Thymus (tissue), 11 donors: ENCODE measurements at regions not wholly inside any gene's neighbourhood (a gene's known extent, or its start where the extent isn't known, plus 50 kb on each side); places are given as distances from the start of the nearest gene placed in this dataset.
"Not testable (repeated sequence)": the region's sequence is repeated elsewhere in the genome, so short reads cannot be mapped to it uniquely, and the experiment has no call there.

ENCODE experiments used
- DNase-seq, 9 donors: peaks; one replicate each; pipeline ENCODE4 v3.0.0-alpha.2; 2013; ENCODE audit warnings: low spot score in 9 of 9, low read depth in 6 of 9, missing footprints in 1 of 9
- H3K27ac ChIP-seq, 2 donors: one replicate each; pipeline ENCODE4 v1.5.1; 2013; ENCODE audit warnings: control low read depth in 1 of 2, low read depth in 1 of 2, low read length in 1 of 2, mild to moderate bottlenecking in 1 of 2, moderate library complexity in 1 of 2
- H3K27me3 ChIP-seq, 2 donors: one replicate each; pipeline ENCODE4 v1.5.1; 2013; ENCODE audit warnings: low read length in 1 of 2; ENCODE audit not compliant: control insufficient read depth in 2 of 2, insufficient read depth in 1 of 2
- H3K36me3 ChIP-seq, 2 donors: one replicate each; pipeline ENCODE4 v1.5.1; 2013; ENCODE audit warnings: low read length in 1 of 2, mild to moderate bottlenecking in 1 of 2, moderate library complexity in 1 of 2; ENCODE audit not compliant: control insufficient read depth in 2 of 2, insufficient read depth in 2 of 2
- H3K4me1 ChIP-seq, 2 donors: one replicate each; pipeline ENCODE4 v1.5.1; 2013; ENCODE audit warnings: low read length in 2 of 2; ENCODE audit not compliant: control insufficient read depth in 2 of 2, insufficient read depth in 2 of 2
- H3K4me3 ChIP-seq, 2 donors: one replicate each; pipeline ENCODE4 v1.5.1; 2013; ENCODE audit warnings: low read length in 2 of 2, control low read depth in 1 of 2, mild to moderate bottlenecking in 1 of 2
- H3K9me3 ChIP-seq, 2 donors: one replicate each; pipeline ENCODE4 v1.5.1; 2013; ENCODE audit warnings: low read length in 1 of 2, mild to moderate bottlenecking in 1 of 2; ENCODE audit not compliant: control insufficient read depth in 2 of 2, insufficient read depth in 1 of 2
- WGBS: extraction: QIAGEN DNeasy Blood & Tissue Kit; methylation state at CpG from one replicate; pipeline ENCODE4 v1.1.7; 2013; 5-methylcytosine and 5-hydroxymethylcytosine counted together
- donor health status: healthy.

DNA sequence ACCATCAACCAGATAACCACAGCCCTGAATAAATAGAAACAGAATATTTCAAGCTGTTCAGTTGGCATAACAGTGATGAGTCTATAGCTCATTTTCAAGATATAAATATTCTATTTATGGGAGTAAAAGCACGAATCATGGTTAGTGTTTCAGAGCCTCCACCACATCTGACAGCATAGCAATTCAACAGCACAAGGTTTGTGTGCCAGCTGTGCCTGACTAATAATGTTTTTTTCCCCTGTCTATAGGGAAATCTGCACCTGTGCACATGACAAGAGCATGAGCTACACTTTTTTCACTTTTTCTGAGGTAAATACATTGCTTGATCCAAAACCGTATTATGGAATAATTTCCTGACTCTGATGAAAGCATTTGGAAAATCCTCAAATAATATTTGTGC is 251.3 kb downstream of the RPIA start:
- DNase-seq: peak in 3 of 9 donors; percentile 4 to 57 (median 27)
- 45% methylated on average over 2 of the region's 2 CpGs for WGBS
- H3K27ac ChIP-seq: no peak overlapping the region

DNA sequence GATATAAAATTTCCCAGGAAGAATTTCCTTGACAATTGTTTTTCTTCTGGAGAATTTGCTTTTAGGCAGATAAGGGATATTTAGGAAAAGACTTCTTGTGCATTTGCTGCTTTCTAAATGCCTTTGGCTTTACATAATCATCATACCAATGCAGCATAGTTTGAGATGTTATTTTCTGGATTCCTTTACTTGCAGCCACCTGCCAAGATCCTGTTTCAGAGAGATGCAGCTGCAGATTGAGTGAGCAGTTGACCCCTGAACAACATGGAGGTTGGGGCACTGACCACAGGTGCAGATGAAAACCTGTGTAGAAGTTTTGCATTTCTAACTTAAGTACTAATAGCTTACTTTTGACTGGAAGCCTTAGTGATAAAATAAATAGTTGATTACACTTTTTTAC is 257.9 kb downstream of the RPIA start:
- Histone ChIP-seq H3K36me3 (no peaks in the 10 kb centered on the region), H3K27me3 (no peaks in the 10 kb centered on the region), H3K4me1 (no peaks in the 10 kb centered on the region), H3K27ac (no peak overlapping the region), H3K4me3 (no peak overlapping the region), H3K9me3 (no peaks in the 10 kb centered on the region)
- DNase-seq: no peak

More for the DNA sequence above, 251.3 kb downstream of the RPIA start:
- Histone ChIP-seq H3K27me3 (no peaks in the 10 kb centered on the region), H3K4me3 (no peak overlapping the region), H3K9me3 (no peaks in the 10 kb centered on the region), H3K36me3 (no peaks in the 10 kb centered on the region), H3K4me1 (no peaks in the 10 kb centered on the region)

DNA sequence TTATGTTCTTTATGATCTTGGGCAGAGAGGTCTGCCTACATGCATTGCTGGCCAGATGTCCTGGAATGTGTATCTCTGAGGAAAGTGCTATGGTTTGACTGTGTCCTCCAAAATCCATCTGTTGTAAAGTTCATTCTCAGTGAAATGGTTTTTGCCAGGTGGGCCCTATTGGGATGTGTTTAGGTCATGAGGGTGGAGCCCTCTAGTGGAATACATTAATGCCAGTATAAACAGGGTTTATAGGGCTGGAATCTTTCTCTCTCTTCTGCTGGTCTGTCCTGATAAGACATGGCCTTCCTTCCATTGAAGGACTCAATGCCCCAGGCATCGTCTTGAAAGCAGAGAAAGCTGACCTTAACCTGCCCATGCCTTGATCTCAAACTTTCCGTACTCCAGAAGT is 258.5 kb downstream of the RPIA start:
- Histone ChIP-seq H3K36me3 (no peaks in the 10 kb centered on the region), H3K27ac (no peak overlapping the region), H3K27me3 (no peaks in the 10 kb centered on the region), H3K4me1 (no peaks in the 10 kb centered on the region), H3K4me3 (no peak overlapping the region), H3K9me3 (no peaks in the 10 kb centered on the region)
- 93% methylated on average over 2 of the region's 2 CpGs for WGBS
- peak in 5 of 9 donors; percentile 8 to 45 (median 15) for DNase-seq

- 96% methylated on average over 1 of the region's 1 CpG for WGBS
- no peaks in the 10 kb centered on the region for H3K36me3 ChIP-seq
- H3K4me3 ChIP-seq: no peak overlapping the region
- H3K27ac ChIP-seq: no peak overlapping the region
- peaks cover 0 to 2% of the 10 kb centered on the region in 2 donors for H3K27me3 ChIP-seq
- DNase-seq: no peak
- no peaks in the 10 kb centered on the region for H3K9me3 ChIP-seq
- H3K4me1 ChIP-seq: no peaks in the 10 kb centered on the region
These were observed 264.1 kb downstream of the RPIA start for GRCh38 chr2:88955607-88956006.

DNA sequence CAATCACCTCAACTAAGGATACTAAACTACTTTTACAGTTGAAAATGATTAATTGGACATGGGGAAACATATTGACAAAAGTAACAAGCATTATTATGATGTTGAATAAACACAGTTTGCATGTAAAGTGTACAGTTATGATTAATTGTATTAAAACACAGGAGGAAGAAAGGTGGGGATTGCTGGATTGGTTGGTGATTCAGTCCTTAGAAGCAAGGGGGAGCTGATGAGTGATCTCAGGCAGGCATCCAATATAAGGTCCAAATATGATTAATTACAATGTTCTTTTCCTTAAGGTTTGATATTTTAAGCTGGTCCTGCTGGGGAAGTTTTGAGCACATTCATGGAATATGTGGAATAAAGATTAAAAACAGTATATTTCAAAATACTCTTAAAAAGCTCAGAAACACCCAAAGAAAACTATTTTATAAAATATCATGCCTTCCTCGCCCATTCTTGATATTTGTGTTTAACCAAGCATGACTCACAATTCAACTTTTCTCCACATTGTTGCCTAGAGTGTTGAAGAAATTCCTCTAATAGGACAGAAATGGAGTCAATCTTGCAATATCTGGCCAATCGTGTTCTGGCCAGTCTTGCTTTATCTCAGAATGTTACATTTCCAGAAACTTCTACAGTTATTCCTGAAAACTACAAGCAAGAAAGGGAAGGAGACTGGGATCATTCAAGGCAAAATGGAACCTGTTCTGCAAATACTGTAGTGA is 268.2 kb downstream of the RPIA start:
- Histone ChIP-seq H3K36me3 (no peaks in the 10 kb centered on the region), H3K27ac (no peak overlapping the region), H3K4me3 (no peak overlapping the region), H3K27me3 (peaks cover 0 to 2% of the 10 kb centered on the region in 2 donors), H3K4me1 (no peaks in the 10 kb centered on the region), H3K9me3 (no peaks in the 10 kb centered on the region)
- WGBS: 97% methylated on average over 2 of the region's 2 CpGs
- no peak for DNase-seq

DNA sequence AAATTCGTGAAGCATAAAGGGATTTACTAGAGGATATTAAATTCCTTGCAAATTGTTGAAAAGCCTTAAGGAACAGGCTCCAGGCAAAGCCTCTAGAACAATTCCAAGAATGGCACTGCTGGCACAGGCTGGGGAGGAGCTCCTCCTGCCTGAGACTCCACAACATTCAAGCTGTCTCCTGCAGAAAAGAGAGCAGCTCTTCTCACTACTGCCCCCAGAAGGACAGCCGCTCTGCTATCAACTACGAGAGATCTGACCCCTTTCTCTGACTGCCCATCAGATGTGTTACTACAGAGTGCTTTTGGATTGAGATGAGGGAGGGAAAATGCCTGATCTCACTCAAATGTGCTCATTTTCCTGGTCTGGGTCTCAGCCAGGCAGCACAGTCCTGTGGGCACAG is 269.9 kb downstream of the RPIA start:
- not testable (repeated sequence) for H3K4me1 ChIP-seq, H3K27ac ChIP-seq, H3K4me3 ChIP-seq, H3K36me3 ChIP-seq, DNase-seq, H3K9me3 ChIP-seq, H3K27me3 ChIP-seq
- 79% methylated on average over 3 of the region's 3 CpGs for WGBS

DNA sequence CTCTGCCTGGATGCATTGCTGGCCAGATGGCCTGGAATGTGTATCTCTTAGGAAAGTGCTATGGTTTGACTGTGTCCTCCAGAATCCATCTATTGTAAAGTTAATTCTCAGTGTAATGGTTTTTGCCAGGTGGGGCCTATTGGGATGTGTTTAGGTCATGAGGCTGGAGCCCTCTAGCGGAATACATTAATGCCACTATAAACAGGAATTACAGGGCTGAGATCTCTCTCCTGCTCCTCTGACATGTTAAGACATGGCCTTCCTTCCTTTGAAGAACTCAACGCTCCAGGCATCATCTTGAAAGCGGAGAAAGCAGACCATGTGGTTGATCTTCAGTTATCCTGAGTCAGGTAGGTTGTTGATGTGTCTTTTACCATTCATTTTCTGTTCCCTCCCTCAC is 276.4 kb downstream of the RPIA start:
- H3K4me1 ChIP-seq: no peaks in the 10 kb centered on the region

GRCh38 chr2:88978011-88978410 is 286.5 kb downstream of the RPIA start:
- WGBS: 56% methylated on average over 2 of the region's 2 CpGs
- H3K4me3 ChIP-seq, H3K27ac ChIP-seq, DNase-seq, H3K4me1 ChIP-seq, H3K9me3 ChIP-seq, H3K27me3 ChIP-seq, H3K36me3 ChIP-seq: not testable (repeated sequence)

More for the DNA sequence above, 276.4 kb downstream of the RPIA start:
- Histone ChIP-seq H3K9me3 (no peaks in the 10 kb centered on the region), H3K27ac (no peak overlapping the region), H3K4me3 (no peak overlapping the region), H3K36me3 (no peaks in the 10 kb centered on the region), H3K27me3 (no peaks in the 10 kb centered on the region)
- 94% methylated on average over 3 of the region's 3 CpGs for WGBS
- DNase-seq: no peak

DNA sequence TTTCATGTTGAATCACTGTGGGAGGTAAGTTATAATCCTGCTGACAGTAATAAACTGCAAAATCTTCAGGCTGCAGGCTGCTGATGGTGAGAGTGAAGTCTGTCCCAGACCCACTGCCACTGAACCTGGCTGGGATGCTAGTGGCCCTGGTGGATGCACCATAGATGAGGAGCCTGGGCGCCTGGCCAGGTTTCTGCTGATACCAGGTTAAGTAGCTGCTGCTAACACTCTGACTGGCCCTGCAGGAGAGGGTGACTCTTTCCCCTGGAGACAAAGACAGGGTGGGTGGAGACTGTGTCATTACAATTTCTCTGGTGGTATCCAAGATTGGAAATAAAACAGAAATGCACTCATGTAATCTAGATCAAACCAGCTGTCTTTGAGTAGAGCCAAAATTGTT is 287.0 kb downstream of the RPIA start:
- not testable (repeated sequence) for H3K36me3 ChIP-seq, H3K4me3 ChIP-seq, DNase-seq, H3K9me3 ChIP-seq, H3K27me3 ChIP-seq, H3K27ac ChIP-seq, H3K4me1 ChIP-seq
- 94% methylated on average over 1 of the region's 1 CpG for WGBS
